ENCODE measurements at regions not wholly inside any gene's neighbourhood (a gene's known extent, or its start where the extent isn't known, plus 50 kb on each side); places are given as distances from the start of the nearest gene placed in this dataset.

DNA sequence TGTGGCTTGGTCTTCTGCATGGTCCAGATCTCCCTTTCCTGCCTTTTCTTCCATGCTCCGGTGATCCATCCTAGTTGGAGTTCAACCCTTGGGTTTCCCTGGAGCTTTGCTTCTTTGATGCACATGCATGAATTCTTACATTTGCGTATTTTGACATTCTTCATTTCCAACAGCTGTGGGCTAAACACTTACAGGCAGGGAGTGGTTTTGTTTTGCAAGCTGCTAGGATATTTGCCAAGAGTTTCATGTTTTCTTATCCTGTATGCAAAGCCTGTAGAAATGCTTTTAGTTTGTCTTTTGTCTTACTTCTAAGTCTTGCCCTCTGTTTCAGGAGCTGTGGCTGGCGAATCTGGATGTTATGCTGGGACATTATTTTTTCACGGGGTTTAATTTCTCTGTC is 90.3 kb upstream of the PAXBP1 start:
- ChIA-PET POLR2A (ENCODE audit: unreplicated experiment) (no interaction called here), CTCF (interaction anchor here (0.6 kb wide), 1 partner anchor 476 kb away, joined by 3 read pairs; no protein-coding TSS in a partner anchor)
- H3K14ac ChIP-seq (replicated peaks; ENCODE audit: low read depth, low read length): no peak overlapping the region
- no peak overlapping the region for H4K91ac ChIP-seq (ENCODE audit: insufficient read depth, low read depth, low read length)
- in situ Hi-C loops (cut with MboI; ENCODE audit: low sequenced_read_pairs): no loop called here
- dilution Hi-C loops (cut with HindIII; ENCODE audit: low sequenced_read_pairs, unreplicated experiment): no loop called here
- H2AFZ ChIP-seq (replicated peaks; ENCODE audit: low read length, poor library complexity): no peak overlapping the region
- H3K56ac ChIP-seq (ENCODE audit: extremely low read depth, insufficient read depth, low read length): no peak overlapping the region
- H2AK5ac ChIP-seq (ENCODE audit: low read depth, low read length): no peak overlapping the region
- H3K4me2 ChIP-seq (ENCODE audit: low read depth, low read length): no peak overlapping the region
- no peaks in the 10 kb centered on the region for H3K79me1 ChIP-seq (ENCODE audit: low read depth in 1 of 2, low read length in 2 of 2)
- H2BK5ac ChIP-seq (ENCODE audit: low read depth, low read length, poor library complexity, severe bottlenecking): no peak overlapping the region
- no peak overlapping the region for H3K9ac ChIP-seq (ENCODE audit: low read depth, low read length)
- no peak overlapping the region for H2BK120ac ChIP-seq (ENCODE audit: low read depth, low read length)
- H3K9me1 ChIP-seq (ENCODE audit: insufficient read depth, low read length): no peaks in the 10 kb centered on the region
- intact Hi-C loops (cut with micrococcal nuclease): no loop called here
- no peak overlapping the region for H3K4ac ChIP-seq (ENCODE audit: low read depth, low read length)
- H3K9me3 ChIP-seq (ENCODE audit: control insufficient read depth, insufficient read depth, low read length): no peaks in the 10 kb centered on the region; the same call in 1 of the 2 replicates
- WGBS, 2 experiments (ENCODE audit: extremely low coverage in 2 of 2, insufficient read length in 1 of 2): no CpG with 5 or more reads among the region's 4 CpGs
- no peak overlapping the region for H3K27ac ChIP-seq (ENCODE audit: insufficient read depth, low read length)
- TF ChIP-seq SMC3 (IDR thresholded peaks at IDR 0.05; ENCODE audit: low read depth, low read length): no peak
- H4K8ac ChIP-seq (ENCODE audit: low read depth in 2 of 2, low read length in 2 of 2): no peak overlapping the region
- no peak overlapping the region for H3K18ac ChIP-seq (ENCODE audit: low read depth, low read length)
- no peak overlapping the region for H4K5ac ChIP-seq (ENCODE audit: low read depth, low read length)
- H2AK9ac ChIP-seq (replicated peaks; ENCODE audit: low read depth, low read length, poor library complexity): no peak overlapping the region
- H3K27me3 ChIP-seq (ENCODE audit: control insufficient read depth, insufficient read depth, low read length): no peaks in the 10 kb centered on the region; the same call in 1 of the 2 replicates
- no peaks in the 10 kb centered on the region for H3K4me1 ChIP-seq (ENCODE audit: control insufficient read depth, insufficient read depth, low read length)
- no peaks in the 10 kb centered on the region for H4K20me1 ChIP-seq (ENCODE audit: insufficient read depth, low read length)
- H2BK20ac ChIP-seq (ENCODE audit: low read depth, low read length): no peak overlapping the region
- ATAC-seq (ENCODE audit: low read depth) (no peak), DNase-seq (no peak)
- H3K36me3 ChIP-seq (ENCODE audit: control insufficient read depth, insufficient read depth, low read length): no peaks in the 10 kb centered on the region
- no peak overlapping the region for H2BK15ac ChIP-seq (ENCODE audit: low read depth, low read length)
- no peak overlapping the region for H3K4me3 ChIP-seq (ENCODE audit: insufficient read depth, low read depth, low read length)
- no TSS peak for BruUV-seq (replicated peaks)
- H3K23ac ChIP-seq (ENCODE audit: low read depth, low read length): no peak overlapping the region

All from IMR-90 (cell line).